HG03103 (cell line): ENCODE measurements at regions not wholly inside any gene's neighbourhood (a gene's known extent, or its start where the extent isn't known, plus 50 kb on each side); places are given as distances from the start of the nearest gene placed in this dataset.

ENCODE experiments used
- ATAC-seq: cut with Tn5 transposase; IDR thresholded peaks from one replicate; pipeline ENCODE4 v1.9.1; 2021; ENCODE audit warnings: low read depth; ENCODE audit not compliant: unreplicated experiment

GRCh38 chr5:164844348-164844747, 1338.9 kb downstream of the MAT2B start:
- no peak for ATAC-seq

GRCh38 chr5:164860896-164861295, 1355.5 kb downstream of the MAT2B start:
- ATAC-seq = no peak

GRCh38 chr5:164861610-164862009, 1356.2 kb downstream of the MAT2B start:
- no peak for ATAC-seq

GRCh38 chr5:164868761-164869160, 1363.3 kb downstream of the MAT2B start:
- ATAC-seq = no peak

- no peak for ATAC-seq
These were observed 1363.9 kb downstream of the MAT2B start for GRCh38 chr5:164869325-164869724.

GRCh38 chr5:164876793-164877192, 1371.4 kb downstream of the MAT2B start:
- ATAC-seq = no peak

GRCh38 chr5:164881442-164881841, 1376.0 kb downstream of the MAT2B start:
- ATAC-seq = no peak

GRCh38 chr5:164885179-164885578, 1379.8 kb downstream of the MAT2B start:
- ATAC-seq = no peak

GRCh38 chr5:164893071-164893470, 1387.7 kb downstream of the MAT2B start:
- no peak for ATAC-seq

GRCh38 chr5:164898705-164899104, 1393.3 kb downstream of the MAT2B start:
- ATAC-seq = no peak

GRCh38 chr5:164909673-164910072, 1404.3 kb downstream of the MAT2B start:
- ATAC-seq = no peak

- no peak for ATAC-seq
These were observed 1416.3 kb downstream of the MAT2B start for GRCh38 chr5:164921722-164922121.

- no peak for ATAC-seq
These were observed 1428.6 kb downstream of the MAT2B start for GRCh38 chr5:164934039-164934438.

GRCh38 chr5:164934561-164934960, 1429.1 kb downstream of the MAT2B start:
- no peak for ATAC-seq

GRCh38 chr5:164941132-164941531, 1435.7 kb downstream of the MAT2B start:
- no peak for ATAC-seq

GRCh38 chr5:164950927-164951326, 1445.5 kb downstream of the MAT2B start:
- ATAC-seq = no peak

- ATAC-seq = no peak
These were observed 1446.2 kb downstream of the MAT2B start for GRCh38 chr5:164951570-164951969.

- no peak for ATAC-seq
These were observed 1453.3 kb downstream of the MAT2B start for GRCh38 chr5:164958688-164959087.

GRCh38 chr5:164959761-164960160, 1454.3 kb downstream of the MAT2B start:
- ATAC-seq = no peak

- ATAC-seq = no peak
These were observed 1457.0 kb downstream of the MAT2B start for GRCh38 chr5:164962329-164962961.

GRCh38 chr5:164966611-164967010, 1461.2 kb downstream of the MAT2B start:
- ATAC-seq = no peak

GRCh38 chr5:164967354-164967753, 1461.9 kb downstream of the MAT2B start:
- ATAC-seq = no peak

- ATAC-seq = no peak
These were observed 1467.6 kb downstream of the MAT2B start for GRCh38 chr5:164972973-164973372.
